Fibroblast of the aortic adventitia (primary cell): ENCODE measurements at regions not wholly inside any gene's neighbourhood (a gene's known extent, or its start where the extent isn't known, plus 50 kb on each side); places are given as distances from the start of the nearest gene placed in this dataset.

Source experiments
- DNase-seq: peaks from one replicate; pipeline ENCODE4 v3.0.0-alpha.2; 2010; ENCODE audit warnings: low read depth
- H3K4me3 ChIP-seq: 2 replicates; pipeline ENCODE4 v1.5.1; 2011; ENCODE audit warnings: low read depth, mild to moderate bottlenecking, control low read depth, low read length, moderate library complexity
- TF ChIP-seq, protein P1 (sequence below): IDR thresholded peaks from 2 replicates; pipeline ENCODE4 v1.5.1; 2011; ENCODE audit warnings: mild to moderate bottlenecking, low read length, control low read depth, inconsistent platforms; ENCODE audit not compliant: insufficient read depth

DNA sequence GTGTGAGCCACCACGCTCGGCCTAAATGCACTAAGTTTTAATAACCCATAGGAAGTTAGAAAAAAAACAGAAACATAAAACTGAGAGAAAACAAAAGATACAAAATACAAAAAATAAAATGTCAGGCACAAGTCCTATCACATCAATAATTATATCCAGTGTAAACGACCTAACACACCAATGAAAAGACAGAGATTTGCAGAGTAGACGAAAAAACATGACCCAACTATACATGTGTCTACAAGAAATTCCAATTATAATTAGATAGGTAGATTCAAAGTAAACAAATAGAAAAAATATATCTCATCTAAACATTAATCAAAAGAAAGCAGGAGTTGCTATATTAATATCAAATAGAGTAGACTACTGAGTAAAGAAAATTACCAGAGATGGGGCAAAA, 69.4 kb upstream of the NUDT4 start:
- no peak overlapping the region for H3K4me3 ChIP-seq
- TF ChIP-seq, protein P1, sequence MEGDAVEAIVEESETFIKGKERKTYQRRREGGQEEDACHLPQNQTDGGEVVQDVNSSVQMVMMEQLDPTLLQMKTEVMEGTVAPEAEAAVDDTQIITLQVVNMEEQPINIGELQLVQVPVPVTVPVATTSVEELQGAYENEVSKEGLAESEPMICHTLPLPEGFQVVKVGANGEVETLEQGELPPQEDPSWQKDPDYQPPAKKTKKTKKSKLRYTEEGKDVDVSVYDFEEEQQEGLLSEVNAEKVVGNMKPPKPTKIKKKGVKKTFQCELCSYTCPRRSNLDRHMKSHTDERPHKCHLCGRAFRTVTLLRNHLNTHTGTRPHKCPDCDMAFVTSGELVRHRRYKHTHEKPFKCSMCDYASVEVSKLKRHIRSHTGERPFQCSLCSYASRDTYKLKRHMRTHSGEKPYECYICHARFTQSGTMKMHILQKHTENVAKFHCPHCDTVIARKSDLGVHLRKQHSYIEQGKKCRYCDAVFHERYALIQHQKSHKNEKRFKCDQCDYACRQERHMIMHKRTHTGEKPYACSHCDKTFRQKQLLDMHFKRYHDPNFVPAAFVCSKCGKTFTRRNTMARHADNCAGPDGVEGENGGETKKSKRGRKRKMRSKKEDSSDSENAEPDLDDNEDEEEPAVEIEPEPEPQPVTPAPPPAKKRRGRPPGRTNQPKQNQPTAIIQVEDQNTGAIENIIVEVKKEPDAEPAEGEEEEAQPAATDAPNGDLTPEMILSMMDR = no peak
- no peak for DNase-seq

DNA sequence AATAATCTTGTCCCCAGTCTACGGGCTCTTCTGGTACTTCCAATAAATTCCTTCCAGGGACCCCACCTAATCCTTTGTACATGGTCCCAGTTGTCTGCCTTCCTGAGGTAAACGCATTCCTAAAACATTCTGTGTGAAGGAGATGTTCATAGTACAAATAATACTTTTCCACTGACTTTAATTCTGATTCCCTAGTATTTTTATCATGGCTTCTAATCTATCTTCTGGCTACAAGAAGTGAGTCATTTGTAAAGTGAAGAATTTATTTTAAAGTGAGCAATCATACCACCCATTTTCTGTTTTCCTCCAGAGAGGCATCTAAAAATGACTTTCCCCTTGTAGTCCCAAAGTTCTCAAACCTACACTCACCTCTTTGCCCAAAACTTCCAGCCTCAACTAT, 65.9 kb upstream of the NUDT4 start:
- H3K4me3 ChIP-seq = no peak overlapping the region
- no peak for DNase-seq
- TF ChIP-seq, protein P1 = no peak

- TF ChIP-seq, protein P1 = no peak
- DNase-seq = no peak
- no peak overlapping the region for H3K4me3 ChIP-seq
These were observed 63.6 kb upstream of the NUDT4 start for GRCh38 chr12:93314177-93314497.

DNA sequence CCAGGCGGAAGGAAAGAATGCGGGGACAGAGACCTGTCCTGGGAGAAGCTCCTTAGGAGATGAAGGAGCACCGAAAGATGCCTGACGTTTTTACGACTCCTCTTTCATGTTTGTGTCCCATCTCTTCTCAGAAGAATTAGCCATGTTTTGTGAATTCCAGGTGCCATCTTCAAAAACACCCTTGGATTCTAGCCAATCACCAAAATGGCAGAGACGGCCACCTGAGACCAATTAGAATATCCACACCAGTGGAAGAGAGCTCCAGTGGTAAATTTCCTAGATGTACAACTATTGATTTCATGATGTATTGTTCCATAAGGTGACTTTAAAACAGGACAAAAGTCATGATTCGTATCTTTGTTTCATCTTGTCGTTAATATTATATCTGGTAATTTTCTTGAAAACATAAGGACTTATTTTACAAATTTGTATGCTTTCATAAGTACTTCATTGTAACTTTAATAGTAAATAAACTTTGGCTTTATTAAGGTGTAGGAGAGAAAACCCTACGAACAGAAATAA, 62.3 kb upstream of the NUDT4 start:
- TF ChIP-seq, protein P1 = no peak
- DNase-seq = no peak
- no peak overlapping the region for H3K4me3 ChIP-seq

GRCh38 chr12:93315907-93316622, 61.7 kb upstream of the NUDT4 start:
- DNase-seq = peak; percentile 47
- H3K4me3 ChIP-seq = no peak overlapping the region
- TF ChIP-seq, protein P1 = no peak

GRCh38 chr12:93316623-93316971, 61.1 kb upstream of the NUDT4 start:
- TF ChIP-seq, protein P1 = no peak
- no peak overlapping the region for H3K4me3 ChIP-seq
- DNase-seq = no peak

- TF ChIP-seq, protein P1 = no peak
- no peak for DNase-seq
- no peak overlapping the region for H3K4me3 ChIP-seq
These were observed 60.5 kb upstream of the NUDT4 start for GRCh38 chr12:93317227-93317626.
